HEK293 (cell line): ENCODE measurements at regions not wholly inside any gene's neighbourhood (a gene's known extent, or its start where the extent isn't known, plus 50 kb on each side); places are given as distances from the start of the nearest gene placed in this dataset.

Source experiments
- CTCF ChIA-PET: fragments of 350-600 bp; formaldehyde crosslinking; extraction: SDS; loops from one replicate; lab custom pipeline; 2021; ENCODE audit warnings: antibody characterized with exemption; lab: Yijun Ruan, JAX
- POLR2A ChIA-PET: fragments of 300-600 bp; formaldehyde crosslinking; extraction: SDS; loops from one replicate; lab custom pipeline; 2020; ENCODE audit warnings: antibody characterized with exemption, inconsistent platforms; lab: Yijun Ruan, JAX
- H3K27ac ChIP-seq: fragments of 200-500 bp; sonication (Bioruptor generic); 2 replicates; pipeline ENCODE4 v1.5.1; 2014; ENCODE audit warnings: low read depth, low read length, control low read depth, inconsistent platforms; ENCODE audit errors: extremely low read depth
- H3K36me3 ChIP-seq, 2 experiments: fragments of 200-500 bp in 1 of 2; sonication (Bioruptor generic) in 1 of 2; 1 replicate in 1 of 2; 2 replicates in 1 of 2; pipeline ENCODE4 v1.5.1; 2014 to 2017; ENCODE audit warnings: inconsistent platforms in 2 of 2, low read length in 2 of 2; ENCODE audit not compliant: control insufficient read depth in 2 of 2, insufficient read depth in 1 of 2
- H3K4me1 ChIP-seq: fragments of 200-500 bp; sonication (Bioruptor generic); 2 replicates; pipeline ENCODE4 v1.5.1; 2014; ENCODE audit warnings: mild to moderate bottlenecking, low read length, inconsistent platforms; ENCODE audit not compliant: control insufficient read depth, insufficient read depth
- H3K4me3 ChIP-seq: 2 replicates; pipeline ENCODE4 v1.5.1; 2011; ENCODE audit warnings: low read depth, mild to moderate bottlenecking, control low read depth, low read length, moderate library complexity
- H3K9me3 ChIP-seq: fragments of 200-500 bp; sonication (Bioruptor generic); 2 replicates; pipeline ENCODE4 v1.5.1; 2014; ENCODE audit warnings: low read depth, low read length, inconsistent platforms; ENCODE audit not compliant: control insufficient read depth, insufficient read depth
- GLIS2 ChIP-seq: fragments of 450-650 bp; formaldehyde crosslinking; IDR thresholded peaks from 2 replicates; pipeline ENCODE4 v1.5.1; 2016; ENCODE audit warnings: missing biosample characterization, missing genetic modification characterization
- PRDM2 ChIP-seq: fragments of 450-650 bp; formaldehyde crosslinking; IDR thresholded peaks from 2 replicates; pipeline ENCODE4 v1.5.1; 2016; ENCODE audit warnings: missing biosample characterization, missing genetic modification characterization, borderline replicate concordance
- RBAK ChIP-seq: fragments of 450-650 bp; formaldehyde crosslinking; IDR thresholded peaks from 2 replicates; pipeline ENCODE4 v1.5.1; 2016; ENCODE audit warnings: missing biosample characterization, missing genetic modification characterization
- SP2 ChIP-seq: fragments of 450-650 bp; formaldehyde crosslinking; IDR thresholded peaks from 2 replicates; pipeline ENCODE4 v1.5.1; 2016; ENCODE audit warnings: missing biosample characterization, missing genetic modification characterization
- ZBTB10 ChIP-seq: fragments of 450-650 bp; formaldehyde crosslinking; IDR thresholded peaks from 2 replicates; pipeline ENCODE4 v1.5.1; 2016; ENCODE audit warnings: missing biosample characterization, missing genetic modification characterization
- ZBTB17 ChIP-seq: fragments of 450-650 bp; formaldehyde crosslinking; IDR thresholded peaks from 2 replicates; pipeline ENCODE4 v1.5.1; 2016; ENCODE audit warnings: missing biosample characterization, missing genetic modification characterization
- ZBTB44 ChIP-seq: fragments of 450-650 bp; IDR thresholded peaks from 2 replicates; pipeline ENCODE4 v1.5.1; 2018; ENCODE audit warnings: missing biosample characterization, mild to moderate bottlenecking, missing genetic modification characterization
- ZBTB8A ChIP-seq: fragments of 450-650 bp; formaldehyde crosslinking; IDR thresholded peaks from 2 replicates; pipeline ENCODE4 v1.5.1; 2016; ENCODE audit warnings: missing biosample characterization, missing genetic modification characterization
- ZEB2 ChIP-seq: fragments of 450-650 bp; formaldehyde crosslinking; IDR thresholded peaks from 2 replicates; pipeline ENCODE4 v1.5.1; 2016; ENCODE audit warnings: missing biosample characterization, missing genetic modification characterization
- ZNF10 ChIP-seq: fragments of 450-650 bp; formaldehyde crosslinking; IDR thresholded peaks from 2 replicates; pipeline ENCODE4 v1.5.1; 2017; ENCODE audit warnings: missing biosample characterization, missing genetic modification characterization
- ZNF146 ChIP-seq: fragments of 450-650 bp; formaldehyde crosslinking; IDR thresholded peaks from 2 replicates; pipeline ENCODE4 v1.5.1; 2016; ENCODE audit warnings: missing biosample characterization, missing genetic modification characterization
- ZNF148 ChIP-seq: fragments of 450-650 bp; formaldehyde crosslinking; IDR thresholded peaks from 2 replicates; pipeline ENCODE4 v1.5.0; 2017; ENCODE audit warnings: missing biosample characterization, missing genetic modification characterization, borderline replicate concordance
- ZNF175 ChIP-seq: fragments of 450-650 bp; formaldehyde crosslinking; IDR thresholded peaks from 2 replicates; pipeline ENCODE4 v1.5.1; 2016; ENCODE audit warnings: missing biosample characterization, missing genetic modification characterization
- ZNF223 ChIP-seq: fragments of 450-650 bp; formaldehyde crosslinking; IDR thresholded peaks from 2 replicates; pipeline ENCODE4 v1.5.1; 2016; ENCODE audit warnings: missing biosample characterization, missing genetic modification characterization
- ZNF311 ChIP-seq: fragments of 450-650 bp; formaldehyde crosslinking; IDR thresholded peaks from 2 replicates; pipeline ENCODE4 v1.5.1; 2017; ENCODE audit warnings: missing biosample characterization, missing genetic modification characterization, borderline replicate concordance
- ZNF404 ChIP-seq: fragments of 450-650 bp; formaldehyde crosslinking; IDR thresholded peaks from 2 replicates; pipeline ENCODE4 v1.5.1; 2017; ENCODE audit warnings: missing biosample characterization, missing genetic modification characterization
- ZNF645 ChIP-seq: fragments of 450-650 bp; formaldehyde crosslinking; IDR thresholded peaks from 2 replicates; pipeline ENCODE4; 2016; ENCODE audit warnings: missing biosample characterization, missing genetic modification characterization
- ZNF707 ChIP-seq: fragments of 450-650 bp; formaldehyde crosslinking; IDR thresholded peaks from 2 replicates; pipeline ENCODE4 v1.5.1; 2016; ENCODE audit warnings: missing biosample characterization, missing genetic modification characterization
- ZNF768 ChIP-seq: fragments of 450-650 bp; formaldehyde crosslinking; IDR thresholded peaks from 2 replicates; pipeline ENCODE4 v1.5.1; 2018; ENCODE audit warnings: missing biosample characterization, mild to moderate bottlenecking, missing genetic modification characterization
- ZSCAN4 ChIP-seq: fragments of 450-650 bp; formaldehyde crosslinking; IDR thresholded peaks from 2 replicates; pipeline ENCODE4 v1.5.1; 2017; ENCODE audit warnings: missing biosample characterization, missing genetic modification characterization
- ZXDB ChIP-seq: fragments of 450-650 bp; formaldehyde crosslinking; IDR thresholded peaks from 2 replicates; pipeline ENCODE4 v1.5.1; 2016; ENCODE audit warnings: missing biosample characterization, missing genetic modification characterization

GRCh38 chr5:91263898-91264297, 119.2 kb downstream of the ARRDC3 start:
- POLR2A ChIA-PET, result no interaction called here
- peaks cover 7% of the 10 kb centered on the region; the same call in 1 of the 2 replicates for H3K4me1 ChIP-seq
- H3K36me3 ChIP-seq, result no peaks in the 10 kb centered on the region
- no peak overlapping the region for H3K4me3 ChIP-seq
- H3K9me3 ChIP-seq, result no peaks in the 10 kb centered on the region
- TF ChIP-seq ZBTB17 (tag by site-specific recombination) (peak; percentile 71), GLIS2 (no peak), ZNF707 (tag by site-specific recombination) (no peak), ZNF148 (tag by site-specific recombination) (no peak), ZNF146 (no peak), ZNF223 (tag by site-specific recombination) (no peak)
- CTCF ChIA-PET, result interaction anchor here (0.6 kb wide), 1 partner anchor 332 kb away, joined by 3 read pairs; no protein-coding TSS in a partner anchor
- H3K27ac ChIP-seq, result no peak overlapping the region

GRCh38 chr5:91257301-91257700, 125.8 kb downstream of the ARRDC3 start:
- Histone ChIP-seq H3K9me3 (no peaks in the 10 kb centered on the region), H3K4me1 (no peaks in the 10 kb centered on the region), H3K27ac (no peak overlapping the region), H3K36me3 (no peaks in the 10 kb centered on the region), H3K4me3 (no peak overlapping the region)
- CTCF ChIA-PET, result no interaction called here
- POLR2A ChIA-PET, result no interaction called here
- TF ChIP-seq PRDM2 (no peak), RBAK (tag by site-specific recombination) (no peak), ZNF10 (no peak), SP2 (tag by site-specific recombination) (no peak), ZSCAN4 (no peak), ZNF311 (tag by site-specific recombination) (no peak), ZNF175 (tag by site-specific recombination) (no peak), ZXDB (tag by site-specific recombination) (no peak), ZNF768 (tag by site-specific recombination) (no peak), ZBTB44 (tag by site-specific recombination) (no peak), ZEB2 (tag by site-specific recombination) (no peak), ZNF404 (tag by site-specific recombination) (no peak), ZNF645 (tag by site-specific recombination) (no peak), ZBTB10 (tag by site-specific recombination) (no peak), ZNF146 (no peak), ZBTB8A (tag by site-specific recombination) (no peak)
